NCI-H128 (cell line): ENCODE measurements at regions not wholly inside any gene's neighbourhood (a gene's known extent, or its start where the extent isn't known, plus 50 kb on each side); places are given as distances from the start of the nearest gene placed in this dataset.
"Not testable (repeated sequence)": the region's sequence is repeated elsewhere in the genome, so short reads cannot be mapped to it uniquely, and the experiment has no call there.

ENCODE experiments used
- DNase-seq: peaks from one replicate; lab custom pipeline; 2025; ENCODE audit not compliant: unreplicated experiment; lab: John Stamatoyannopoulos, UW

- no peak for DNase-seq
Measured at GRCh38 chr1:79177844-79178243, 171.3 kb upstream of the ADGRL4 start.

GRCh38 chr1:79161077-79161476 lies 154.5 kb upstream of the ADGRL4 start:
- DNase-seq, result no peak

DNA sequence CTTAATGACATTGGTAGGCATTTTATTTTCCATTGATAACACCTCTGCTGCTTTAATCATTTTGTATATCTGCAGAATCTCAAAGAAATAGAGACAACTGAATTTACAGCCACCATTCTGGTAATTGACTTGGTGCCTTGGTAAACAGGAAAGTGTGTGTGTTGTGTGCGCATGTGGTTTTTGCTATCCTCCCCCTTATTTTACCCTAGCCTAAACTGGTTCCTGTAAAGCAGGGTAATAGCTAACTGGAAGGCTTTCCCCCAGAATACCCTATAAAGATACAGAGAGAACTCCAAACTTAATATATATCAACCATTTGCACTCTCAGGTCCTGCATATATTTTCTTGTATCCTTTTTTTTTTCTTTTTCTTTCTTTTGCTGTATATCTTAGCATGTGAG lies 149.5 kb upstream of the ADGRL4 start:
- no peak for DNase-seq

DNA sequence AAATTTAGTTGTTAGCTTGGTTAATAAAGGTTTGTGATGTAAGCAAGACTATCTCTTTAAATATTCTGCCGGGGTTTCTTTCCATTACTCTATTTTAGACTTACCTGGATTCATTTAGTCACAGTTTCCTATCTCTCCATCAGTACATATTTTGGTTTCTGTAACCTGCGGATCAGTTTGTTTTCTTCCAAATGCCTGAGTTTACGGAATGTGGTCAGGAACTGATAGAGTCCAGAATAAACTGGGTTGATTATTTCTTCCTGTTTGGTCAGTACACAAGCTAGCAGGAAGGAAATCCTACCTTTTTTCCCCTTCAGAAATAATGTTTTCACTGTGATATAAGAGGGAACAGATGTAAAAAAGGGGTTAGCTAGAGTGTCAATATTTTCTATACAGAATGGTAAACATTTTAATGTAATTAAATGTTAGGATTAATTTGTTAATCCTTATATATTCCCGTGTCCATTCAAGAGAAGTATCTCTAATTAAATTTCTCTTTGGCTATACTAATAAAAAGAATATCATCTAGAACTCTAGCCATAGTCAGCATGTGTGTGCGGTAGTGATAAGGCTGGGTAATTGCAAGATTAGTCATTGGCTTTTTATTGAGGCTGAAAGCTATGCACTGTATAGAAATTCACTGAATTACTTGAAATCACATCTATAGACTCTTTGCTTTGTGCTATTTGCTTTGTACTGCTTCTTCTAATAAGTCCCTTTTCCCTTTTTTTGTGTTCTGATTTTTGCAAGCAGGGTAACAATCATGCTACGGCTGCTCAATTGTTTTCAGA lies 144.7 kb upstream of the ADGRL4 start:
- no peak for DNase-seq

- DNase-seq, result no peak
Measured at GRCh38 chr1:79150576-79150975, 144.0 kb upstream of the ADGRL4 start.

DNA sequence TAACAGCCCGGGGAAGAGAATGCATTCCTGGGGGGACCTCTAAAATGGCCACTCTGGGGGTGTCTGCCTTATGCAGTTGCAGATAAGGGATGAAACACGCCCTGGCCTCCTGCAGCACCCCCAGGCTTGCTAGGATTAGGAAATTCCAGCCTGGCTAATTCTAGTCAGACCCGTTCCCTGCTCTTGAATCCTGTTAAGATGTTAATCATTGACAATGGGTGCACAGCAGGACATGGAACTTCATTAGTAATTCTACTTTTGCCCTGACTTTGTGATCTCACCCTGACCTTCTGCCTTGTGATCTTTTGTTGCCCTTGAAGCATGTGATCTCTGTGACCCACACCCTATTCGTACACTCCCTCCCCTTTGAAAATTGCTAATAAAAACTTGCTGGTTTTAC lies 131.7 kb upstream of the ADGRL4 start:
- not testable (repeated sequence) for DNase-seq

DNA sequence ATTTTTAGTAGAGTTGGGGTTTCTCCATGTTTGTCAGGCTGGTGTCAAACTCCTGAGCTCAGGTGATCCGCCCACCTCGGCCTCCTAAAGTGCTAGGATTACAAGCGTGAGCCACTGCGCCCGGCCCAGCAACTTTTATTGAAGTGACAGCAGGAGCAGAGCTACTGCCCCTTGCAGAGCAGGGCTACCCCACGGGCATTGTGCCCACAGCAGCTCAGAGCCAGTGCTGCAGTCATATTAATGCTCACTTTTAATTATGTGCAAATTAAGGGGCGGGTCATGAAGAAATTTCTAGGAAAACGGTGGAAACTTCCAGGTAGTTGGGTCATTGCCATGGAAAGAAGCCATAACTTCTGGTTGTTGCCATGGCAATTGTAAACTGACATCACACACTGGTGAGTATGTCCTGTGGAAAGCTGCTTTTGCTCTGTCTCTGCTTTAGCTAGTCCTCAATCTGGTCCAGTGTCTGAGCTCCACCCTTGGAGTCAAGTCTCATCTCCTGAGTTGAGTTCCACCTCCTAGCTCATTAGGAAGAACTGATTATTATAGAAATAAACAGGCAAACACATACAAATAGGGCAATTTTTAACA lies 127.3 kb upstream of the ADGRL4 start:
- DNase-seq, result no peak

GRCh38 chr1:79131626-79132025 lies 125.1 kb upstream of the ADGRL4 start:
- DNase-seq, result no peak

DNA sequence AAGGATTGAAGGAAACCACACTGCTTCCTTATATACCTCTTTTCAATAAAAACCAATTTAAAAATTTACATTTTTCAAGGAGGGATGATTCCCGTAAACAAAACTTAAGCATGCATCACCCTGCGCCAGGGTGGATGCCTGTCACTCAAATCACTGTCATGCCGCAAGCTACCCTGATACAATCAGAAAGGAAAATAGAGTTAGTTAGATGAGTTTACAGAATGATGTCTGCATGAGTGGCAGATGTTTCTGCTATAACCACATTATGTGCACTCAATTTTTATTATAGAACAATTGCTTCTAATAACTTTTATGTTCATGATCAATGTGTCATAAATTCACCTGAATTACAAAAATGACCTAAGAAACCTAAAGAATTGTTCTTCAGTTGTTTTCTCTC lies 123.4 kb upstream of the ADGRL4 start:
- no peak for DNase-seq

DNA sequence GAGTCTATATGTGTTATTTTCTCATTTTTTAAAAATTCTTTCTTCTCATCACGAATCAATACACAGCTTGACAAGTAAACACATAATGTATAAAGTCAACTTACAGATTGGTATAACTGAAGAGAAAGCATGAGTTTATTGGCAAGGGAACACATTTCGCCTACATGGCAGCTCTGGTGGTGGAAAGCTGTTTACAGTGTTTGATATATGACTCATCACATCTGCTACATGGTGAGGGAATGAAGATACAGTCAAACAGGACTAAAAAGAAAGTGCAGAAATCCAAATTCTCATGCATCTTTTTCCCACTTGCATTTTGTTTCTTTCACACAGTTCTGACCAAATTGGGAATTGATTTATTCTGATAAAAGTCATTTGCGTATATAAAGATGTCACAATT lies 122.2 kb upstream of the ADGRL4 start:
- no peak for DNase-seq

DNA sequence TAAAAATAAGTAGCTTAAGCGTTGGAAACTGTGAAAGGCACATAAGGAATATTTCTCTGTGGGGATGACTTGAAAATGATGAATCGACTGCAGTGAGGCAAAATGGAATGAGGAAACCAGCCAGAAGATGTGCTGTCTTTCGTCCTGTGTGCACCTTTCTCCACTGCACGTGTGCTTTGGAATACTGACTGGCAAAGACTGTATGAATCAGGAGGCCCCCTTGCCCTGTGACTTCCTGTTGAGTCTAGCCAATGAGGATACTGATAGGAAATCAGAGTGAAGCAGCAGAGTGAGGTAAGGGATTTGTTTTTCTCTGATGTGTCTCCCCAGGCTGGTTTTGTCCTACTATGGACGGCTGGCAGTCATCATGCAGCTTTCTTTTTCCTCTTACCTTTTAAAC lies 118.2 kb upstream of the ADGRL4 start:
- DNase-seq, result no peak

DNA sequence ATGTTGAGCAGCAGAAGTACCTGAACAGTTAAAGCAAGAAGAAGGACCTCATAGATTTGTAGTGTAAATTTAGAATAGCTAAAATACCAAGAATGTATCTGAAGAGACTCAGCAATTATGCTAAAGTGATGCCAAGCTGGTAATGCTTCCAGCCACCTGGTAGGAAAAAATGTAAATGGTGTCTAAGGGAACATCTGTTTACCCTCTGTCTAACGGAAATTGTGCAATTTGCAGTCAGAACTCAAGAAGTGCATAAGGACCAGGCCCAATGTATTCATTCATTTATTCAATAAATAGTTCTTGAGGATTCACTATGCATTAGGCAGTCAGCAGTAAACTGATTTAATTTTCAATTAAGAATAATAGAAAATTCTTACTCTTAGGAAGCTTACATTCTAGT lies 116.0 kb upstream of the ADGRL4 start:
- no peak for DNase-seq

- no peak for DNase-seq
Measured at GRCh38 chr1:79117376-79117775, 110.8 kb upstream of the ADGRL4 start.

DNA sequence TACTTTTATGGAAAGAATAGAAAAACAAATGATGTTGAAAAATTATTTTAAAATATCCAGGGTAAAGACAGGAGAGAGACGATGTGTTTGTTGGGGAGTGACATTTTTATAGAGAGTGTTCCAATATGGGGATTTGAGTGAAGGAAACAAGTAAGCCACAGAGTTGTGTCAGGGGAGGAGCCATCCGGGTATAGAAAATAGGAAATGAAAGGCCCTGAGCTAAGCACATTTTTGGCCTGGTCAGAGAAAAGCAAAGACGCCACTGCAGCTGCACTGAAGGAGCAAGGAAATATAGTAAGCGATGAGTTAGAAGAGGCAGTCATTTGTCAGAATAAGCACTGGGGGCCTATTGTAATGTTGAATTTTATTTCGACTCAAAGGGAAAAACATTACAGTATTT lies 107.3 kb upstream of the ADGRL4 start:
- DNase-seq, result no peak

- no peak for DNase-seq
Measured at GRCh38 chr1:79110749-79111148, 104.2 kb upstream of the ADGRL4 start.

DNA sequence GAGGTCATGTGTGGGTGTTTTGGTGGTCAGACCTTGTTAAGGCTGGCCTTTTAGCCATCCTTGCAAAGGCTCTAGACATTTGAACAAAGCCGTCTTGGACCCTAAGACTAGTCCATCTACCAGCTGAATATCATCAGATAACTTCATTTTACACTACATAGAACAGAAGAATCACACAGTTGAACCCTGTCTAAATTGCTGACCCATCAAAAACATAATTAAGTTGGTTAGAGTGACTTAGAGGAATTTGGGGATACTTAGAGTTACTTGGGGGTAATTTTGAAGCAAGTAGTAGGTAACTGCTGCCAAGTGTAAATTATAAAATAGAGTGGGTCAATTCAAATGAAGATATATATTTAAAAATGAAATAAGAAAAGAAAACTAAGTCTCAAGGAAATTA lies 102.9 kb upstream of the ADGRL4 start:
- DNase-seq, result no peak

GRCh38 chr1:79105500-79105899 lies 99.0 kb upstream of the ADGRL4 start:
- no peak for DNase-seq

GRCh38 chr1:79104617-79105016 lies 98.1 kb upstream of the ADGRL4 start:
- no peak for DNase-seq

- DNase-seq, result no peak
Measured at GRCh38 chr1:79100385-79100784, 93.9 kb upstream of the ADGRL4 start.

- no peak for DNase-seq
Measured at GRCh38 chr1:79090985-79091384, 84.5 kb upstream of the ADGRL4 start.

DNA sequence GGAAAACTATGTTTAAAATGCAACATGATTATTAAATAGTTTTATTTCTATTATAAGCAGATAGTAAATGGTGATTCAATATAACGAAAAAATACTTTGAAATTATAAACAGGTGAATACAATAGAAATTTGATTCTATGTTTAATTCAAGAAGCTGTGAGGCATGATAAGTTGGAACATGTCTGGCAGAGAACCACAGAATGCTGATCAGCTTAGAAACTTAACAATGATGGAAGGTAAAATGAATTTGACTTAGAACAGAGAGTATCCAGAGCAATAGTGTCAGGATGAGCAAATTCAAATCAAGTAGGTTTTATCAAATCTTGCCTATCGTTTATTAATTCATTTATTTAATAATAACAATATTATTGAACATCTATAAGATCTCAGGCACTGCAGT lies 83.4 kb upstream of the ADGRL4 start:
- no peak for DNase-seq

DNA sequence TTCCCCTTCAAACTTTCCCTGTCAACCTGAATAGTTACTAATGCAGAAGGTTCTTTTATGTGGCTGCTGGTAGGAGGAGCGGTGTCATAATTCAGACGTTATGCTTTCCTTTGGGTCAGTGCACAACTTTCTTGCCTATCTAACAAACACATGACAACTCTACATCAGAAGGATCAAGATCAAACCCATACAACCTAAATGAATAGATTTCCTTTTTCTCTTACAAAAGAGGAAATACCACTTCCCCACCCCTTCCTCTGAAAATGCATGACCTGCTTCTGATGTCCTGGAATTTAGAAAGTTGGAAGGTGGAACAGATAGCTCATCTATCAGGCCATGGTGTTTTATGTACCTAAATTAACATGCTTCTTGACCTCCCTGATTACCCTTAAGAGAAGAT lies 75.7 kb upstream of the ADGRL4 start:
- DNase-seq, result no peak

- DNase-seq, result no peak
Measured at GRCh38 chr1:79079770-79080169, 73.2 kb upstream of the ADGRL4 start.
